Prostate gland (tissue), 2 donors: ENCODE measurements at regions not wholly inside any gene's neighbourhood (a gene's known extent, or its start where the extent isn't known, plus 50 kb on each side); places are given as distances from the start of the nearest gene placed in this dataset.

Experiments
- POLR2A ChIP-seq: fragments of 450-650 bp; IDR thresholded peaks from one replicate; pipeline ENCODE4 v1.6.1; 2016; ENCODE audit warnings: antibody characterized with exemption, mild to moderate bottlenecking
- POLR2AphosphoS5 ChIP-seq: sonication (generic); formaldehyde crosslinking; IDR thresholded peaks from one replicate; pipeline ENCODE4 v1.6.1; 2017; ENCODE audit warnings: antibody characterized with exemption
- TF ChIP-seq, protein P1 (sequence below), 4 experiments: fragments of 200-600 bp in 2 of 4; fragments of 450-650 bp in 2 of 4; sonication (generic) in 2 of 4; IDR thresholded peaks; 1 replicate in 3 of 4; 2 replicates in 1 of 4; pipeline ENCODE4 v1.5.1; 2016 to 2019; ENCODE audit warnings: antibody characterized with exemption in 4 of 4, mild to moderate bottlenecking in 2 of 4, moderate library complexity in 2 of 4

DNA sequence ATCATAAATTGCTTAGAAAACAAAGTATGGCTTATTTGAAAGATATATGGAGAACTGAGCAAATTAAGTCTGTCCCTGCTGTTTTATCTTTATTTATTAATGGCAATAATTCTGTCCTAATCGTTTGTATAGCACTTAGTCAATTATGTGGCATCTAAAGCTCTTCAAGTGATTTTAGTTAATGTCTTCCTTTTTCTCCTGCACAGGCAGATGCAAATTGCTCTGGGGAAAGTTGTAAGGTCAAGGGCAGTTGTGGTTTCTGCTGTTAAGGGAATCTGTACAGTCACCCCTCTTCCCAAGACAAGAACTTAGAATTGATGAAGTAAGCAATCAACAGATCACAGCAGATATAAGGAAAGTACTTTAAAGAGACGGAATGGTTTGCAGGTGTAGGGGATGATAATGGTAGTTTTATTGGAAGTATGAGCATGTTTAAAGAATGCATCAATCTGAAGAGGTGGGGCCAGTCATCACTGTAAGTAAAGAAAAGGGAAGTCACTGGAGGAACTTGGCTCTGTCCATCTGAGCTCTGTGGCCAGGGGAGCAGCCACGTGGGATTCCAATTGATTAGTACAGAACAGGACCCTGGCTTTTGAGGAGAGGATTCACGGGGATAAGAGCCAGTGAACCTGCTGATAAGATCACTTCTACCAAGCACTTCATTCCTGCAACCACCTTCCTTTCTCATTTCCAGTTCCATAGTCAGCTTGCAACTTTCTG is 116.0 kb upstream of the KCNJ6 start:
- TF ChIP-seq, protein P1, sequence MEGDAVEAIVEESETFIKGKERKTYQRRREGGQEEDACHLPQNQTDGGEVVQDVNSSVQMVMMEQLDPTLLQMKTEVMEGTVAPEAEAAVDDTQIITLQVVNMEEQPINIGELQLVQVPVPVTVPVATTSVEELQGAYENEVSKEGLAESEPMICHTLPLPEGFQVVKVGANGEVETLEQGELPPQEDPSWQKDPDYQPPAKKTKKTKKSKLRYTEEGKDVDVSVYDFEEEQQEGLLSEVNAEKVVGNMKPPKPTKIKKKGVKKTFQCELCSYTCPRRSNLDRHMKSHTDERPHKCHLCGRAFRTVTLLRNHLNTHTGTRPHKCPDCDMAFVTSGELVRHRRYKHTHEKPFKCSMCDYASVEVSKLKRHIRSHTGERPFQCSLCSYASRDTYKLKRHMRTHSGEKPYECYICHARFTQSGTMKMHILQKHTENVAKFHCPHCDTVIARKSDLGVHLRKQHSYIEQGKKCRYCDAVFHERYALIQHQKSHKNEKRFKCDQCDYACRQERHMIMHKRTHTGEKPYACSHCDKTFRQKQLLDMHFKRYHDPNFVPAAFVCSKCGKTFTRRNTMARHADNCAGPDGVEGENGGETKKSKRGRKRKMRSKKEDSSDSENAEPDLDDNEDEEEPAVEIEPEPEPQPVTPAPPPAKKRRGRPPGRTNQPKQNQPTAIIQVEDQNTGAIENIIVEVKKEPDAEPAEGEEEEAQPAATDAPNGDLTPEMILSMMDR (IDR thresholded peaks at IDR 0.05), result no peak
- TF ChIP-seq POLR2AphosphoS5 (no peak), POLR2A (no peak)
